ENCODE measurements at regions not wholly inside any gene's neighbourhood (a gene's known extent, or its start where the extent isn't known, plus 50 kb on each side); places are given as distances from the start of the nearest gene placed in this dataset.
"Not testable (repeated sequence)": the region's sequence is repeated elsewhere in the genome, so short reads cannot be mapped to it uniquely, and the experiment has no call there.

DNA sequence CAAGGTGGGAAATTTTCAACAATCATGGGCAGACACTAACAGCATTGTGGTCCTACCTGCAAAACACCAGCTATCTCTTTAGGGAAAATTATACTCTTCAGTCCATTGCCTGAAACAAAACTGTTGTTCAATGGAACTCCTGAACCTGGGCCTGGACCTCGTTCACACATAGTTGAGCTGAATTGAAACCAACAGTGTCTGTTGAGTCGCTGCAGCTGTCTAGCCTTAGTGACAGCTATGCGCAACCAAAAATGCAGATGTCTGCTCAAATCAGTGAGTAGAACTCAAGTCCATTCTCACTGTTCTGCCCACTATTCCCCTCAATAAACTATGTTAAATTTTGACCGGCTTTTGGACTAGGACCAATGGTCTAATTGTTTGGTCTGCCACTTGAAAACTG lies 286.2 kb downstream of the TFAP2A start:
- DNase-seq (ENCODE audit: low read depth in 2 of 2): no peak

DNA sequence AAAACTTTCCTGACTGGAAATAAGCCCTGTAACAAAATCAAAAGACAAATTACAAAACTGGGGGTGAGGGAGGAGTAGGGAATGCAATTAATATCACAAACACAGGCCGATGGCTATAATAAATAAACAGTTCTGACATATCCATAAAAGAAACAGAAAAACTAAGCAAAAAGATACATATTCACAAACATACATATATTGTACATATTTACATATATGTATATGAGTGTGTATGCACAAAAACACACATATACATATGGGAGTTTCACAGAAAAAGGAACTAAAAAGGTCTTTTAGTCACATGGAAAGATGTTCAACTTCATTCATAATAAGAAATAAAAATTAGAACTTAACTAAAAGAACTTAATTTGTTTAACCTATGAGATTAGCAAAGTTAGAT lies 292.7 kb downstream of the TFAP2A start:
- no peak for DNase-seq (ENCODE audit: low read depth in 2 of 2)

DNA sequence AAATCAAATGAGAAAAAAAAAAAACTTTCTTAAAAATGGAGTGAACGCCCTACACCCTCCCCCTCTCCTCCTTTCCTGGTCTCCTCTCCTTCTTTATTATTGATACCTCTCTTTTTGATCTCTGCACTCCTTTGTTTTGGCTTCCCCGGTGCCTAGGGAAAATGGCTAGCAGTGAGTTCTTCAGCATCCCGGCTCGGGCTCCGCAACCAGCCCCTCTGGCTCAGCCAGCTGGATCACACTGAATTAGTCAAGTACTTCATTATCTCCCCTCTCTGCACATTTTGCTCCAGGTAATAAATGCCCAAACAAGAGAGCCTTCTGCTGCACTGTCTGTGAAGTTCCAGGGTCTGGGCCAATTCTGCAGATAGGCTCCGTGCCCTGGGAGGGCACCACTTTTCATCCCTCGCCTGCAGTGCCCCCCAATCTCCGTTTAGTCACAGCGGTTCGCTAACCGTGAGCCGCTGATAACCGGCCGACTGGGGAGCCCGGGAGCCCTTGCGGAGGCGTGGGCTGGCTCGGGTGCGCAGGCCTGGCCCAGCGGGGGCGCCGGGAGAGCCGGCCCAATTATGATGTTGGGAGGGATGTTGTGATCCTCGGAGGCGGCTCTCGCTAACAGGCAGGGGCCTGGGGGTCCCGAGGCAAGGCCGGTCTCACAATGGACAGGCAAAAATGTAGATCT lies 301.9 kb downstream of the TFAP2A start:
- no peak for DNase-seq (ENCODE audit: low read depth in 2 of 2)

DNA sequence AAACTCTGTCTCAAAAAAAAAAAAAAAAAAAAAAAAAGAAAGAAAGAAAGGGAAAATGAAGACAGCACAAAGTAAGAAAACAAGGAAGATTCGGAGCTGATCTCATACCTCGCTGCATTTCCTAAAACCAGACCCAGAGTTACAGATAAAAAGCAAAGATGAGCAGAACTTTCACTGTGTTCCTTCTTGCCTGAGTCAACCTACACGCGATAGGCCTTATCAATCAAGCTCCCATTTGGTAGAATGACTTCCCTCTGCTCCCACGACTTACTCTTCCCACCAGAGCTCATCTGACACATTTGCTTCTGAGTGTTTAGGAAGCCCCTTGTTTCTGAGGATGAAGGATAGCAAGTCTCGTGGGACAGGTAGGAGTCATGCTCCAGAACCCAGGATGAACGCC lies 302.9 kb downstream of the TFAP2A start:
- no peak for DNase-seq (ENCODE audit: low read depth in 2 of 2)

DNA sequence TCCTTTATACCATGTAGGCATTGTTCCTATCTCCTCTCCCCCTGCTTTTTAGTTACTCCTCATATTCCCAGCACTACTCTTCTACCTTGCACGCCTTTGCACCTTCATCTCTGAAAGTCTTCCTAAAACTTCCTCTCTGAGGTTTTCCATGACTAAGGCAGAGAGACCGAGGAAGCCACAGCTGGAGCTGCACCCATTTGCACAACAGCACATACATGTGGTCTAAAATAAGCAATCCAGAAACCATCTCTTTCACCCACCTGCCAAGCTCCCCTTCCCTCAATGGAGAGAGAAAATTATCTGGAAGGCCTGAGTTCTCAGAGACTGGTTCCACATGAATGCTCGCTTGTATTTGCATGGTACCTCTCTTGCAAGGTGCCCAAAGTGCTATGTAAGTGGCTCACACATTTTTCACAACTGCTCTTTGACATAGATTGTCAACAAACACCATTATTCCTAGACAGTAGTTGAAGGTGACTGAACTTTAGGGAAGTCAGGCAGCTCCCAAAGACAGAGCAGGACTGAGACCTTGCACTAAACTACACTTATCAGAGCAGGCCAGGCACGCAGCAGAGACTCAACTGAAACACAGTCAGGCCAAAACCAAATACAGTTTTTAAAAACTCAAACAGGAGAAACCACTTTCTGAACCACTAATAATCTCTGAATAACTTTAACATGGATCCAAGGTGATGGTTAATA lies 313.2 kb downstream of the TFAP2A start:
- DNase-seq (ENCODE audit: low read depth in 2 of 2): no peak

DNA sequence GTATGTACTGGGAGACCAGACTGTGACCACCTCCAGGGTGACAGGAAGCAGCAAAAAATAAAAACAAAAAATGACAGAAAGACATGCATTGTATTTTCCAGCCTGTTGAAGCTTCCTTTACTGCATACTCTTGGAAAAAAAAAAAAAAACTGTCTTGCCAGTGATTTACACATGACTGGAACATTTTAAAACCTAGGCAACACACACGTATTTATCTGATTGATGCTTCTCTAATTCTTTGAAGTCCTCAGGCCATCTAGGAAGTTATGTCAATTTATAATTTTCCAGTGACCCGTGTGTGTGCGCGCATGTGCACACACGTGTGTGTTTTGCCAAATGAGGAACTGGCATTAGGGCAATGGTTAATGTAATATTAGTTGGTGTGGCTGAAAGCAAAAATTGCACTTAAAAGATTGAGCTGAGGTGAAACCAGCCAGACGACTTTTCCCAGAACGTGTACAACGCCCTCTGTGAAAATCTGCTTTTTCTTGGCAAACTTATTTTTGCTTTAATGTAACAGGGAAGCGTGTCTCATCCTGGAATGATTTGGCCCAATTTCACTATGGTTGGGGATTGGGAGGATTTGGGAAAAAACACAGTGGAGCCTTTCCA lies 315.2 kb downstream of the TFAP2A start:
- no peak for DNase-seq (ENCODE audit: low read depth in 2 of 2)

DNA sequence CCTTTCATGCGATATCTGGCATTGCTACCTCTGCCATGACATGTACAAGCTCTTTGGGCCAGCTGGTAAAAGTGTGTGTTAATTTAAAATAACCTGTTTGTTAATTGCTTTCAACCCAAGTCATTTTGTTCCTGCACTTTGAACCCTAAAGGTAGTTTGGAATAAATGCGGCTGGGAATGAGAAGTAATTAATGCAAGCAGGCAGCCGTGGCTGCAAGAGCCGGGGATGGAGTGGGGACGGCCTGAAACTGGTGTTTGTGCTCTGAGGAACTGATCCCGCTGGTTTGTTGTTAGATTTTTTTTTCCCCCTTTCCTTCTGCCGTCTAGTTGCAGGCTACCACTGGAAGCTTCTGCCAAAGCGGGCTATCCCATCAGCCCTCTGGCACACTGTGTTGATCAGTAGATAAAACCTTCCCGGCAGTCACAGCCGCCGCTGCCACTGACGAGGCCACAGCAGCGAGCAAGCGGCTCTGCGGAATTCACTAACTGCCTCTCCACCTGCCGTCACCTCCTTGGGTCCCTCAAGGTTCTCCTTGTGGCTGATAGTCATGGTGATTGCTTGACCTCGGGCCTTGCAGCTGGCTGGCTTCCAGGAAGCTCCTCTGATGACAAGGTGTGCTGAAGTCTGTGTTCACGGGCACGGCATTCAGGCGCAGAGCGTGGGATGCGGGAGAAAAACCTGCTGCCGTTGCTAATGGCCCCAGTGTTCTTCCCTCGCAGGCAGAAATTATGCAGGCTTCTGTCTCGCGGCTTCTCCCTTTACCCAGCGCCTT lies 315.9 kb downstream of the TFAP2A start:
- no peak for DNase-seq (ENCODE audit: low read depth in 2 of 2)

DNA sequence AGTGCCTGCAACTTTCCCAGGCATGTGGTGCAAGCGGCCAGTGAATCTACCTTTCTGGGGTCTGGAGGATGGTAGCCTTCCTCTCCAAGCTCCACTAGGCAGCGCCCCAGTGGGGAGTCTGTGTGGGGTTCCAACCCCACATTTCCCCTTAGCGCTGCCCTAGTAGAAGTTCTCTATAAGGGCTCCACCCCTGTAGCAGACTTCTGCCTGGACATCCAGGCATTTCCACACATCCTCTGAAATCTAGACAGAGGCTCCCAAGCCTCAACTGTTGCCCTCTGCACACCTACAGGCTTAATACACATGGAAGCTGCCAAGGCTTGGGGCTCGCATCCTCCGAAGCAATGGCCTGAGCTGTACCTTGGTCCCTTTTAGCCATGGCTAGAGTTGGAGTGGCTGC lies 321.6 kb downstream of the TFAP2A start:
- DNase-seq (ENCODE audit: low read depth in 2 of 2): no peak

DNA sequence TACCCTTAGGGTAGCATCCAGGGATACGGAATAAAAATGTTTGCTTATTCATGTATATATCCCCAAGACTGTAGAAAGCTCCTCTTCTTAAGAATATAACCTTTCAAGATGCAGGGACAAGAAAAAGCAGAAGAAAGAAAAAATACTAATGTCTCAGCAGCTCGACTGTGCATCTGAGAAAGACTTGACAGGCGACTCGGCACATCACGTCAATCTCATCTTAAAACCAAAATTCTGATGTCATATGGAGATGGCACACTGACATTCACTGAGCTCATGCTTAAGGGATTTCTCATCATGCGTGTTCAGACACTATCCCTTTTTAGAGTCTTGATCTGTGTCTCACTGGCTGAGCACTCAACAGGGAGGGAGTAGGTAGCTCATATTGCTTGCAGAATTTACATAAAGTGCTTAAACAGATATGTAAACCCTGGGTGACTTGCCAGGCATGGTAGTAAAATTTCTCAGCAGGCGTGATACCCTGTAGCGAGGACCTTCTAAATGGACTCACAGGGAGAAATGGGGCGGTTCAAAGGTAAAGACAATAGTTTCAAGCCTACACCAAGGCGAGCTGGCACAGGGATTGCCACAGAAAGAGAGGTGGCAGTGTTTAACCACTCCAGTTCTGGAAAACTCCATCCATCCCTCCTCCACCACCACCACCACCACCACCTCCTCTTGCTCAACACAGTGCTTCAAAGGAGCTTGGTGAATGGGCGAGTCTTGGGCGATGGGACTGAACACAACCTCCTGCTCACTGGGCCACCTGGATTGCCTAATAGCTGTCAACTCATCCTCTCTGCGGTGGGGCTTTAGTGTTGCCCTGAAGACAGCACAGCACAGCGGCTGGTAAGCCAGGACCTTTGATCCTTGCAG lies 330.5 kb downstream of the TFAP2A start:
- no peak for DNase-seq (ENCODE audit: low read depth in 2 of 2)

DNA sequence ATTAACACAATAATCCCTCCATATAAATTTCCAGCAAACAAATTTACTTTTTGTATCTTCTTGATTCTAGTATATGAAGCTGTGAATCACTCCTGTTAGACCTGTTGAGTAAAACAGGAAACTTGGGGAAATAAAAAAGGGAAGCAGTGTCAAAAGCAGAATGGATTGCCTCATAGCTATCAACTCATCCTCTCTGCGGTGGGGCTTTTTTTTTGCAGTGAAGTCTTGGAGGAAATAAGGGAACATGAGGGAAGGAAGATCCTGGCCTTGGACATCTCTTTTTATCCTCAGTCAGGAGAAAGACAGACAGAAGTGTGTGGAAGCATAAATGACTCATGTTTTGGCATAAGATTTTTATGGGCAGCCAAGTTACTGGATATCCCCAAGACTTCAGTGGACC lies 332.5 kb downstream of the TFAP2A start:
- no peak for DNase-seq (ENCODE audit: low read depth in 2 of 2)

DNA sequence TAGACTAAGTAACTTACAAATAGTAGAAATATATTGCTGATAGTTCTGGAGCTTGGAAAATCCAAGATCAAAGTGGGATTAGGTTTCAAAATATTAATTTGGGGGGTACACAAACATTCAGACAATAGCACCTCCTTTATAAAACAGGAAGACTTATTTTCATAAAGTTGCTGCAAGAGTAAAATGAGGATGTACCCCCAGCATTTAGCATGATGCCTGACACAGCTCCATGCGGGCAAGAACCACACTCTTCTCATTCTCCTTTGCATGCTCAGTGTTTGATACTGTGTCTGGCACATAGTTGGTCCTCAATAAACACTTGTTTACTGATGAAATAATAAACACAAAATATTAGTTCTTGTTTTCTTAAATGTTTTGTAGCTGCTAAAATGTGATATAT lies 332.9 kb downstream of the TFAP2A start:
- no peak for DNase-seq (ENCODE audit: low read depth in 2 of 2)

DNA sequence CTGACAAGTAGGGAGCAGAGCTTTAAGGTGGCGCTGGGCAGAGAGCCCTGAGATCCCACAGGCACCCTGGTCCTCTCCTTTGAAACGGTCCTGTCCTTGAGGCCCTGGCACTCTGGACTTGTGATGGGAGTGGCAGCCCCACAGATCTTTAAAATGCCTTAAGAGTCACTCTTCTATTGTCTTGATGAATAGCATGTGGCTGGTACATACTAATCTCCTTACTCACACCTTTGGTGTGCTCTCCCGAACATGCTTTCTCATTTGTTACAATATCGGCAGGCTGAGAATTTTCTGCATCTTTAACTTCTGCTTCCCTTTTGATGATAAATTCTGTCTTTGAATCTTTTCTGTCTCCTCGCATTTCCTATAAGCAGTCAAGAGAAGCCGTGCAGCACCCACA lies 333.8 kb downstream of the TFAP2A start:
- DNase-seq (ENCODE audit: low read depth in 2 of 2): no peak

DNA sequence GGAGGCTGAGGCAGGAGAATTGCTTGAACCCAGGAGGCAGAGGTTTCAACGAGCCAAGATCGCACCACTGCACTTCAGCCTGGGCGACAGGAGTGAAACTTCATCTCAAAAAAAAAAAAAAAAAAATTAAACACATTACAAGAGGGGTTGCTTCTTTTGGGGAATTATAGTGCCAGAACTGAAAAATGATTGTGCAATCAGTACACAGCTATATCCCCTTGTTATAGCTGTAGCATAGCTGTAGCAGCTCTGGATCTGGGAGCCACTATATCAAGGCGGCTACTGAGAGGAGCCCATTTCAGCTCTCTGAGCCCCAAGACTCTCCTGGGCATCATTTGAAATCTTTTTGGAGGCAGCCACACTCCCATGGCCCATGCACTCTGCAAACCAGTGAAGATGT lies 334.3 kb downstream of the TFAP2A start:
- DNase-seq (ENCODE audit: low read depth in 2 of 2): no peak

DNA sequence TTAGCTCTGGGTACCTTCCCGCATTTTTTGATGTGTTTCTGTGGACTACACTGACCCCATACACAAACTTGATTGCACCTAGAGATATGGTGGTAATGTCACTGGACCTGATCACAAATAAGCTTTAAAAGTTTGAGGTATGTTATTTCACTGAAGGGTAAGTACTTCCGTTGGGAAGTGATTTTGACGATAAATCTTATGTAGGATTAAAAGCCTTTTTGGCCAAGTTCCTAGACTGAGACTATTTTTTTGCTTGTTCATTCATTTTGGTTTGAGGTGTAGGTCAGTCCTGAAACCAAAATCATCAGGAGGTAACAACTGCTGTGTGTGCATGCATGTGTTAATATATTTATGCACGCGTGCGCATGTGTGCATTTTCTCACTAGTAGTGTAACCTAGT lies 336.3 kb downstream of the TFAP2A start:
- no peak for DNase-seq (ENCODE audit: low read depth in 2 of 2)

DNA sequence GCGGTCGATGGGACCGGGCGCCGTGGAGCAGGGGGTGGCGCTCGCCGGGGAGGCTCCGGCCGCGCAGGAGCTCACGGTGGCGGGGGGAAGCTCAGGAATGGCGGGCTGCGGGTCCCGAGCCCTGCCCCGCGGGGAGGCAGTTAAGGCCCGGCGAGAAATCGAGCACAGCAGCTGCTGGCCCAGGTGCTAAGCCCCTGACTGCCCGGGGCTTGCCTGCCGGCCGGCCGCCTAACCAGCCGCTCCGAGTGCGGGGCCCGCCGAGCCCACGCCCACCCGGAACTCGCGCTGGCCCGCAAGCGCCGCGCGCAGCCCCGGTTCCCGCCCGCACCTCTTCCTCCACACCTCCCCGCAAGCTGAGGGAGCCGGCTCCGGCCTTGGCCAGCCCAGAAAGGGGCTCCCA lies 340.1 kb downstream of the TFAP2A start:
- not testable (repeated sequence) for DNase-seq (ENCODE audit: low read depth in 2 of 2)

DNA sequence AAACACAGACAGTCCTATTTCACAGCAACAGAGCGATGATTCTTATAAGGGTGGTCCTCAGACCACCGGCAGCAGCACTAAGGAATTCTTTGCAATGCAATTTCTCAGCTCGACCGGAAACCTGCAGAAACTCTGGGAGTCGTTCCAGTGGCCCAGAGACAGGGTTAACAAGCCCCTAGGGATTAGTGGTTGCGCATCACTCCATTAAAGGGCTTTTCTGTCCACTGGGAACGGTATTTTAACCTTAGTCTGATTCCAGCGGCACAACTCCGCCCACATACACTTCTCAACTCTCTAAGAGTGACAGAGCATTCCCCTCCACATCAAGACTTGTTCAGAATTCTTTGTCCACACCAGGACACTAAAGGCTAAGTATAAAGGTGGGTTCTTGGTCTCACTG lies 341.5 kb downstream of the TFAP2A start:
- no peak for DNase-seq (ENCODE audit: low read depth in 2 of 2)

DNA sequence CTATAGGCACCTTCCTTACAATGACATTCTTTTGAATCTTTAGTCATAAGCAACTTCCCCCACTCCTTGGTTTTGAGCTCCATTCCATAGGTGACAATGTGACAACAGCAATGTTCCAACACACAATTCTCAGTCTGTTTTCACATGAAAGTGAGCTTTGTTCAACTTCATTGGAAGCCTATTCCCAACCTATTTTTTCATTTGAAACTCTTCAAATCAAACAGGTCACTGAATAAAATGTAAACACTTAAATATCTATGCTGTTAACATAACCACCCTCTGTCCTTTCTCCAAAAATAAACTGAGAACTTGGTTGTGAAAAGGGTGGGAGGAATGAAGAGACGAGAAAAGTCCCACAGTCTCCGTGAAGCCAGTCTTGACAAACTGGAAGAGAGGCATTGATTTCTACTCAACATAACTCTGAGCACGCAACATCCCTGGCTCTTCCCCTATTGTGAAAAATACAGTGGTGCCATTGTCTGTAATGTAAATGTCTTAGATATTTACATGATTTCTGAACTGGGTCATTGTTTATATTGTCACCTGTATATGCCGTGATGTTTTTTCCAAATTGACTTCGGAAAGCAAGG lies 343.1 kb downstream of the TFAP2A start:
- no peak for DNase-seq (ENCODE audit: low read depth in 2 of 2)

DNA sequence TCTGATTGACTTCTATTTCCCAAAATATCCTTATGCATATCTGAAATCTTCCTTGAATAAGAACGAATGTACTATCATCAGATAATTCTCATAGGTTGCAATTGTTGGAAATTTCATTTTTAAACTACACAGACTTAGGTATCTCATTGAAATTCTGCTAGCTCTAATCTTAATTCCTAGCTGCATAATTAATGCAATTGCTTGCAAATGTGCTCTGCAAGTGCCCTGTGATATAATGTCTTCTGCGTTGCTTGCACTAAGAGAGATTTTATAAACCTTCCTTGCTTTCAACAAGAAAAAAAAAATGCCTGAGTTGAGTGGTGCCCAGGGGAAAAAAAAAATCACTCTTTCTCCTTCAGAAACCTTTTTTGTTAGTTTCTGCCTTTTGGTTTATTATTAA lies 354.9 kb downstream of the TFAP2A start:
- no peak for DNase-seq (ENCODE audit: low read depth in 2 of 2)

DNA sequence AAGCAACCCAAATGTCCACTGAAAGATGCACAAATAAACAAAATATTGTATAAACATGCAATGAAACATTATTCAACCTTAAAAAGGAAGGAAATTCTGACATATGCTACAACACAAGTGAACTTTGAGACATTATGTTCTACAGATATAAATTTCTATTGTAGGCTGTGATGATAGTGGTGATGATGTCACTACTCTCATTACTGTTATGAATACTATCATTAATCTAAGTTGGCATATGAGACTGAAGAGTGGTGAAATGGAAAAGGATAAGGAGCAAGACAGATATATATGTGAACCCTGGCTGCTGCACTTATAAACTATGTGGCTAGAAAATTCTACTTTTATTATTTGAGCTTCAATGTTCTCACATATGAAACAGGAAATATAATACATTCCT lies 360.2 kb downstream of the TFAP2A start:
- no peak for DNase-seq (ENCODE audit: low read depth in 2 of 2)

DNA sequence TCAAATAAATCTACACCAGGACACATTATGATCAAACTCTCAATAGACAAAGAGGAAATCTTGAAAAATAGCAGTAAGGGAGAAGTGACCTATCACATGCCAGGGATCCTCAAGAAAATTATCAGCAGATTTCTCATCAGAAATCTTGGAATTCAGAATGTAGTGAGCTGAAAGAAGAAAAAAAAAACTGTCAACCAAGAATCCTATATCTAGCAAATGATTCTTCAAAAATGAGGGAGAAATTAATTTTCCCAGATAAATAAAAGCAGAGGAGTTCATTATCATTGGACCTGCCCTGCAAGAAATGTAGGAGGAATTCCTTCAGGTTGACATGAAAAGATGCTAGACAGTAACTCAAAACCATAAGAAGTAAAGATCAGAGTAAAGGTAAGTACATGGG lies 363.6 kb downstream of the TFAP2A start:
- DNase-seq (ENCODE audit: low read depth in 2 of 2): no peak
